Endothelial cell of umbilical vein (primary cell): ENCODE measurements at regions not wholly inside any gene's neighbourhood (a gene's known extent, or its start where the extent isn't known, plus 50 kb on each side); places are given as distances from the start of the nearest gene placed in this dataset.

Experiments
- BruUV-seq: library from RNA; stranded (reverse); fragments of 400-500 nt; replicated peaks from 2 replicates; lab custom pipeline; 2021; lab: Mats Ljungman, UMichigan
- CTCF ChIA-PET: fragments of 300-600, 350-600 bp; sonication (Branson Sonifier 250); formaldehyde crosslinking; loops from one replicate; lab custom pipeline; 2021; ENCODE audit warnings: antibody characterized with exemption, inconsistent platforms; lab: Charles Lee
- POLR2A ChIA-PET: fragments of 300-600, 350-600 bp; sonication (Branson Sonifier 250); formaldehyde crosslinking; loops from one replicate; lab custom pipeline; 2021; ENCODE audit warnings: antibody characterized with exemption, inconsistent platforms; lab: Charles Lee
- DNase-seq: peaks from one replicate; pipeline ENCODE4 v3.0.0-alpha.2; 2011; ENCODE audit warnings: low read depth, low spot score
- FAIRE-seq: peaks from 2 replicates; lab custom pipeline; 2011; peaks lifted over from hg19 to GRCh38; lab: Jason Lieb, UNC
- H2AFZ ChIP-seq: 2 replicates; pipeline ENCODE4 v1.6.0; 2012; ENCODE audit warnings: low read depth, low read length, control low read depth, inconsistent platforms
- H3K27ac ChIP-seq: 2 replicates; pipeline ENCODE4 v1.5.1; 2011; ENCODE audit warnings: low read depth, mild to moderate bottlenecking, control low read depth, low read length, moderate library complexity; ENCODE audit not compliant: insufficient read depth
- H3K27me3 ChIP-seq, 2 experiments: 2 replicates each; pipeline versions ENCODE4 v1.6.0 to v1.6.1; 2011; ENCODE audit warnings: low read length in 2 of 2, mixed read lengths in 1 of 2; ENCODE audit not compliant: control insufficient read depth in 2 of 2, insufficient read depth in 2 of 2
- H3K36me3 ChIP-seq, 2 experiments: 2 replicates in 1 of 2; 3 replicates in 1 of 2; pipeline ENCODE4 v1.5.1; 2011; ENCODE audit warnings: low read length in 2 of 2, mild to moderate bottlenecking in 1 of 2, moderate library complexity in 1 of 2; ENCODE audit not compliant: control insufficient read depth in 2 of 2, insufficient read depth in 2 of 2; ENCODE audit errors: extremely low read depth in 1 of 2
- H3K4me1 ChIP-seq: 3 replicates; pipeline ENCODE4 v1.5.1; 2011; ENCODE audit warnings: mild to moderate bottlenecking, low read length; ENCODE audit not compliant: control insufficient read depth, insufficient read depth; ENCODE audit errors: extremely low read depth
- H3K4me2 ChIP-seq: 2 replicates; pipeline ENCODE4 v1.6.1; 2011; ENCODE audit warnings: low read length, control low read depth, mixed read lengths; ENCODE audit not compliant: insufficient read depth
- H3K4me3 ChIP-seq, 3 experiments: fragments of 200-600 bp in 1 of 3; sonication (generic), shearing (Covaris generic) in 1 of 3; replicated peaks in 1 of 3; 2 replicates each; pipeline ENCODE4 v1.5.1; 2011 to 2016; ENCODE audit warnings: control low read depth in 3 of 3, low read length in 3 of 3, mild to moderate bottlenecking in 2 of 3, inconsistent platforms in 1 of 3, low read depth in 1 of 3, moderate library complexity in 1 of 3; ENCODE audit not compliant: insufficient read depth in 1 of 3
- H3K79me2 ChIP-seq: 2 replicates; pipeline ENCODE4 v1.6.0; 2012; ENCODE audit warnings: low read length, inconsistent platforms; ENCODE audit not compliant: control insufficient read depth, insufficient read depth
- H3K9ac ChIP-seq: replicated peaks from 2 replicates; pipeline ENCODE3; 2011; ENCODE audit warnings: low read length, control low read depth; ENCODE audit not compliant: insufficient read depth; ENCODE audit errors: extremely low read depth
- H3K9me1 ChIP-seq: replicated peaks from 3 replicates; pipeline ENCODE4 v1.6.0; 2011; ENCODE audit warnings: mild to moderate bottlenecking, low read length; ENCODE audit not compliant: control insufficient read depth, insufficient read depth; ENCODE audit errors: extremely low read depth
- H3K9me3 ChIP-seq: replicated peaks from 2 replicates; pipeline ENCODE4 v1.5.1; 2012; ENCODE audit warnings: low read length, inconsistent platforms; ENCODE audit not compliant: control insufficient read depth, insufficient read depth
- H4K20me1 ChIP-seq: replicated peaks from 2 replicates; pipeline ENCODE3; 2011; ENCODE audit warnings: mild to moderate bottlenecking, low read length; ENCODE audit not compliant: control insufficient read depth, insufficient read depth; ENCODE audit errors: extremely low read depth
- CTCF ChIP-seq, 2 donors: IDR thresholded peaks; 1 replicate in 1 of 2; 2 replicates in 1 of 2; pipeline ENCODE4 v1.5.1; 2011; ENCODE audit warnings: low read length in 2 of 2, mild to moderate bottlenecking in 2 of 2, moderate library complexity in 2 of 2, control low read depth in 1 of 2, inconsistent platforms in 1 of 2, low read depth in 1 of 2; ENCODE audit not compliant: insufficient read depth in 1 of 2; ENCODE audit errors: extremely low read depth in 1 of 2
- EZH2 ChIP-seq: IDR thresholded peaks from 2 replicates; pipeline ENCODE4 v1.6.1; 2012; ENCODE audit warnings: borderline replicate concordance, low read depth, mild to moderate bottlenecking, moderate library complexity, low read length, inconsistent platforms; ENCODE audit not compliant: severe bottlenecking
- FOS ChIP-seq: IDR thresholded peaks from 2 replicates; pipeline ENCODE4 v1.6.1; 2011; ENCODE audit warnings: mild to moderate bottlenecking, low read length, moderate library complexity, borderline replicate concordance; ENCODE audit not compliant: insufficient read depth
- JUN ChIP-seq: IDR thresholded peaks from 2 replicates; pipeline ENCODE4 v1.6.1; 2011; ENCODE audit warnings: borderline replicate concordance, low read depth; ENCODE audit not compliant: insufficient read length, insufficient read depth
- MAX ChIP-seq: IDR thresholded peaks from 2 replicates; pipeline ENCODE4 v1.6.1; 2011; ENCODE audit not compliant: insufficient read depth, insufficient read length
- MYC ChIP-seq: IDR thresholded peaks from one replicate; pipeline ENCODE4 v1.6.1; 2011; ENCODE audit warnings: mild to moderate bottlenecking, low read depth, low read length
- POLR2A ChIP-seq: IDR thresholded peaks from 2 replicates; pipeline ENCODE4 v1.6.1; 2012; ENCODE audit warnings: low read depth, mild to moderate bottlenecking, control low read depth, low read length
- POLR2AphosphoS5 ChIP-seq: IDR thresholded peaks from 2 replicates; pipeline ENCODE4 v1.6.1; 2012; ENCODE audit warnings: low read depth, mild to moderate bottlenecking, control low read depth, low read length, moderate library complexity; ENCODE audit not compliant: insufficient read depth
- dilution Hi-C: fragments of 300-500 bp; cut with MboI; formaldehyde crosslinking; loops from one replicate; pipeline ENCODE4 v1.15.0; 2019; ENCODE audit warnings: low sequenced_read_pairs; ENCODE audit not compliant: extremely low pct_ligation_motif_present
- intact Hi-C: fragments of 100-400 bp; cut with micrococcal nuclease; formaldehyde crosslinking; loops from one replicate; pipeline ENCODE4 v1.10.0; 2022

- POLR2A ChIA-PET, result no interaction called here
Observed at GRCh38 chr3:76820481-76820880, 219.4 kb upstream of the ROBO2 start.

More at GRCh38 chr3:76820481-76820880, 219.4 kb upstream of the ROBO2 start:
- H2AFZ ChIP-seq, result no peak overlapping the region
- no peaks in the 10 kb centered on the region for H3K36me3 ChIP-seq
- no peak for FAIRE-seq
- H3K9me1 ChIP-seq, result no peaks in the 10 kb centered on the region
- CTCF ChIA-PET, result interaction anchor here (0.6 kb wide), 1 partner anchor 1825 kb away, joined by 3 read pairs; no protein-coding TSS in a partner anchor
- H4K20me1 ChIP-seq, result no peaks in the 10 kb centered on the region
- dilution Hi-C loops (no loop called here), intact Hi-C loops (no loop called here)
- no peaks in the 10 kb centered on the region for H3K27me3 ChIP-seq
- no peaks in the 10 kb centered on the region for H3K4me1 ChIP-seq
- H3K27ac ChIP-seq, result no peak overlapping the region
- peaks cover 5% of the 10 kb centered on the region for H3K9me3 ChIP-seq
- no peak overlapping the region for H3K4me3 ChIP-seq
- TF ChIP-seq EZH2 (no peak), POLR2A (no peak), POLR2AphosphoS5 (no peak), FOS (no peak), MYC (no peak), CTCF (IDR thresholded peaks at IDR 0.05; ENCODE audit: extremely low read depth in 1 of 2, insufficient read depth in 1 of 2, low read depth in 1 of 2, low read length in 2 of 2) (no peak), JUN (no peak), MAX (no peak)
- H3K4me2 ChIP-seq, result no peak overlapping the region
- no TSS peak for BruUV-seq
- DNase-seq, result no peak
- H3K9ac ChIP-seq, result no peak overlapping the region
- H3K79me2 ChIP-seq, result no peaks in the 10 kb centered on the region
